B cell (primary cell): ENCODE measurements at regions not wholly inside any gene's neighbourhood (a gene's known extent, or its start where the extent isn't known, plus 50 kb on each side); places are given as distances from the start of the nearest gene placed in this dataset.

Experiments
- EZH2 ChIP-seq: IDR thresholded peaks from 2 replicates; pipeline ENCODE4 v1.6.1; 2012; ENCODE audit warnings: borderline replicate concordance, low read depth, mild to moderate bottlenecking, moderate library complexity, low read length; ENCODE audit not compliant: insufficient read depth, poor library complexity, severe bottlenecking
- TF ChIP-seq, protein P1 (sequence below): fragments of 200-600 bp; IDR thresholded peaks from one replicate; pipeline ENCODE4 v1.8.0; 2022; ENCODE audit warnings: antibody characterized with exemption, mild to moderate bottlenecking

DNA sequence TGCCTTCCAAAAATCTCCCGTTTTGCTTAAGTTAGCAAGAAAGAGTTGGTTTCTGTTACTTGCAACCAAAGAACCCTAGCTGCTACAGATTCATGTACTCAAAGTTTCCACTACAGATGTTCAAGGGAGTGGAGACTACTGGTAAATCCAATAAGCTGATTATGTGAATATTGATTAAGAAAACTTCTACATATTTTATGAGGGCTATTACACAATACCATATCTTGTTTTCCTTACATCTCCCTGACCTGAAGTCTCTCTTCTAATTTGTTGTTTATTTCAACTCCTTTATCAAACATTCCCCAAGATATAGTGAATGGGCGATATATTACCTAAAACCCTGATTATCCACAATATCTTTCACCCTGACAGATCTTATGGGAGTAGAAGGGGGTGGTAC is 164.4 kb upstream of the PLXNC1 start:
- TF ChIP-seq, protein P1, sequence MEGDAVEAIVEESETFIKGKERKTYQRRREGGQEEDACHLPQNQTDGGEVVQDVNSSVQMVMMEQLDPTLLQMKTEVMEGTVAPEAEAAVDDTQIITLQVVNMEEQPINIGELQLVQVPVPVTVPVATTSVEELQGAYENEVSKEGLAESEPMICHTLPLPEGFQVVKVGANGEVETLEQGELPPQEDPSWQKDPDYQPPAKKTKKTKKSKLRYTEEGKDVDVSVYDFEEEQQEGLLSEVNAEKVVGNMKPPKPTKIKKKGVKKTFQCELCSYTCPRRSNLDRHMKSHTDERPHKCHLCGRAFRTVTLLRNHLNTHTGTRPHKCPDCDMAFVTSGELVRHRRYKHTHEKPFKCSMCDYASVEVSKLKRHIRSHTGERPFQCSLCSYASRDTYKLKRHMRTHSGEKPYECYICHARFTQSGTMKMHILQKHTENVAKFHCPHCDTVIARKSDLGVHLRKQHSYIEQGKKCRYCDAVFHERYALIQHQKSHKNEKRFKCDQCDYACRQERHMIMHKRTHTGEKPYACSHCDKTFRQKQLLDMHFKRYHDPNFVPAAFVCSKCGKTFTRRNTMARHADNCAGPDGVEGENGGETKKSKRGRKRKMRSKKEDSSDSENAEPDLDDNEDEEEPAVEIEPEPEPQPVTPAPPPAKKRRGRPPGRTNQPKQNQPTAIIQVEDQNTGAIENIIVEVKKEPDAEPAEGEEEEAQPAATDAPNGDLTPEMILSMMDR, result no peak
- no peak for TF ChIP-seq EZH2
